Large intestine (tissue), 3 donors: ENCODE measurements at regions not wholly inside any gene's neighbourhood (a gene's known extent, or its start where the extent isn't known, plus 50 kb on each side); places are given as distances from the start of the nearest gene placed in this dataset.
A peak's percentile ranks its signal among the peaks of the same experiment; 100 is the strongest.
"Not testable (repeated sequence)": the region's sequence is repeated elsewhere in the genome, so short reads cannot be mapped to it uniquely, and the experiment has no call there.

Experiments used
- DNase-seq, 2 donors: peaks; one replicate each; pipeline versions ENCODE4 v3.0.0 to v3.0.0-alpha.2; 2013
- H3K27ac ChIP-seq: one replicate; pipeline ENCODE4 v1.5.1; 2013; ENCODE audit warnings: low read length
- H3K27me3 ChIP-seq: 2 replicates; pipeline ENCODE4 v1.6.1; 2013; ENCODE audit warnings: low read length; ENCODE audit not compliant: control insufficient read depth, insufficient read depth
- H3K36me3 ChIP-seq: 2 replicates; pipeline ENCODE4 v1.6.1; 2013; ENCODE audit warnings: low read length; ENCODE audit not compliant: control insufficient read depth, insufficient read depth
- H3K4me1 ChIP-seq: one replicate; pipeline ENCODE4 v1.6.1; 2013; ENCODE audit warnings: low read length; ENCODE audit not compliant: control insufficient read depth, insufficient read depth
- H3K4me3 ChIP-seq: one replicate; pipeline ENCODE4 v1.5.1; 2013; ENCODE audit warnings: low read length
- H3K9me3 ChIP-seq: one replicate; pipeline ENCODE4 v1.6.1; 2013; ENCODE audit warnings: mild to moderate bottlenecking, low read depth, low read length, moderate library complexity; ENCODE audit not compliant: control insufficient read depth
- WGBS: methylation state at CpG from one replicate; pipeline ENCODE4 v1.1.5; 2013; ENCODE audit warnings: low lambda C conversion rate; ENCODE audit not compliant: insufficient coverage; 5-methylcytosine and 5-hydroxymethylcytosine counted together

DNA sequence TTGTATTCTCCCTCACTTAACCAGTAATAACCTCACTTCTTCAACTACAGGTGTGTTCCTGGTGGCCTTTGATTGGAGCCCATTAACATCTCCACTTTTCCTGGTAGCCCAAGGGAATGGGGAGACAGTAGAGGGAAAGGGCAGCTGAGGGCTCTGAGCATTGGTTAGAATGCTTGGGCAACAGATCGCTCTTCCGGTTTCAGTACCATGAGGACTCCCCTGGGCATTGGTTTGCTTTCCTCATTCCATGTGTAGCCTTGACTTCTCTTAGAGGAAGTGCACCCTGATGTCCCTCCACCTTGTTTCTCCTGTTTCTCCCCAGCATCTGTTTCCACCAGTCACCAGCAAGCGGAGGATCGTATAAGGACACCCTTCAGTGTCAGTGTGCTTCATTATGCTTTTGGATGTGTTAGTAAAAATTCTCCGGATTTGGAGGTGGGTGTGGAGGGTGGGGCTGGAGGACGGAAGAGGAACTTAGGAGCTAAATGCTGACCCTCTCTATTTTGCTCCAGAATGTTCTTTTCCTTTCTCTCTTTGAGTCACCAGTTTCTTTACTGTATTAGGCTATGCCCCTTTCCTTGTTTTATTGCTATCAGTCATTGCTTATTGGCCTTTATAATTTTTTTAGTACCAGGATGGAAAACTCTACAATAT, 50.6 kb upstream of the ZNG1B start:
- no CpG with 5 or more reads among the region's 6 CpGs for WGBS
- not testable (repeated sequence) for H3K36me3 ChIP-seq, H3K4me3 ChIP-seq, H3K27me3 ChIP-seq, H3K9me3 ChIP-seq, H3K4me1 ChIP-seq, DNase-seq, H3K27ac ChIP-seq

DNA sequence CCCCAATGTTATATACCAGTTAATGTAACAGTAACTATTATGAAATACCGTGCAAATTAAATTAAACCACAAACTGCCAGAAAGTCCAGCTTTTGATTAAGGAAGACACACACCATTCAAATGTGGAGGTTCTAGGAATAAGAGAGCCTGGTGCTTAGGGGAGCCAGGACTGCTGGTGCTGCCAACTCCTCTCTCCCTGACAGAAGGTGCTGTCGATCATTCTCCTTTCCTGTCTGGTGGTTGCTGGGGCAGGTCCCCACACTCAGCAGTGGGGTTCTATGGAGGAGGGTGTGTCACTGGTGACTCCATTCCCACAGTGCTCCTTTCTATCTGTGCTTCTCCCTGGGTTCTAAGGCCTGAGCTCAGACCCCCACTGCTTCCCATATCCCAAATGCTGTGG, 57.9 kb upstream of the ZNG1B start:
- WGBS: no CpG with 5 or more reads among the region's 2 CpGs

DNA sequence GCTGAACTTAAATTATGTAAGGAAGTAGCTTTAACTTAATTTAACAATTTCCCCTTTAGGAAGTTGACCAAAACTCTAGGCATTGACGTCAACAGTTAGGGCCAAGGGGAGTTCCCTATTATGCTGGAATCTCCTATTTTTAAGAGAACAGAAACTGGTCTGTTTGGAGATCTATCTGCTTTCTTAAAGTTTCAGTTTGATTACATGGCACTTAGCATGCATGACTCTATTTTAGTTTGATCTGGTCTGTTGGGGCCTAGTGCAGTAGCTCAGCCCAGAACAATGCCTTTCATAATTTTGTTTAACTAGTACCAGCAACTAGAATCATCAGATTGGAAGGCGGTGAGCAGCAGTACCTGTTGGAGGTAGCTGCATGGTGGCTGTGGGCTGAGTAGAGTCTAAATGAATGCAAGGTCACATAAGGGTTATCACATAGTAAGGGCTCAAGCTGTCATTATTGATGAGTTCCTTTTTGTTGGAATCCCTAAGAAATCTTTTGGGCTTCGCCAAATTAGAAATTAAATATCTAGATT, 60.5 kb upstream of the ZNG1B start:
- H3K4me3 ChIP-seq: no peak overlapping the region
- H3K27ac ChIP-seq: no peak overlapping the region

More for the DNA sequence above, 57.9 kb upstream of the ZNG1B start:
- not testable (repeated sequence) for H3K27ac ChIP-seq, H3K4me3 ChIP-seq, DNase-seq, H3K27me3 ChIP-seq, H3K9me3 ChIP-seq, H3K36me3 ChIP-seq, H3K4me1 ChIP-seq

DNA sequence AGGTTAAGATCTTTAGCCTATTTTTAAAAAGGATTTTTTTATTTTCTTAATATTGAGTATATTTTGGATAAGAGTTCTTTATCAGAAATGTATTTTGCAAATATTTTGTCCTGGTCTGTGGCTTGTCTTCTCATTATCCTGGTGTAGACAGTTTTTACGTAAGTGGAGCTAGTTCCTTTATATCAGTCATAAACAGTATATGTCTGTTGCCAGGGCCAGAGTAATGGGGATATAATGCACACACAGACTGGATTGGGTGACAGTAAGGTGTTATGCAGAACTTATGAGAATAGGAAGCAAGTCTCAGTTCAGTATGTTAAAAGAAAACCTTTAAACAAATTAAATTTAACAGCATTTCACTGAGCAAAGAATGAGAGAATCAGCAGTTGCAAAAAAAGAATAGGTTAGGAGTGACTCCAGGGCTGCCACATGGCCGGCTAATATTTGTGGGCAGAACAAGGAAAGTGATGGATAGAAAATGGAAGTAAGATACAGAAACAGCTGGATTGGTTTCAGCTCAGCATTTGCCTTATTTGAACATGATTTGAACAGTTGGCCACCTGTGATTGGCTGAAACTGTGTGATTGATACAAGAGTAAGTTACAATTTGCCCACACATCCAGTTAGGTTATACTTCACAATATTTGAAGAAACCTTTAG, 61.1 kb upstream of the ZNG1B start:
- H3K27ac ChIP-seq: no peak overlapping the region
- WGBS: no CpG with 5 or more reads among the region's 2 CpGs
- no peaks in the 10 kb centered on the region for H3K27me3 ChIP-seq
- H3K36me3 ChIP-seq: no peaks in the 10 kb centered on the region
- DNase-seq: no peak
- H3K9me3 ChIP-seq: no peaks in the 10 kb centered on the region
- H3K4me3 ChIP-seq: no peak overlapping the region
- no peaks in the 10 kb centered on the region for H3K4me1 ChIP-seq

More for the DNA sequence above, 60.5 kb upstream of the ZNG1B start:
- no peak for DNase-seq
- H3K27me3 ChIP-seq: no peaks in the 10 kb centered on the region
- no peaks in the 10 kb centered on the region for H3K4me1 ChIP-seq
- no peaks in the 10 kb centered on the region for H3K36me3 ChIP-seq
- WGBS: 100% methylated on average over 1 of the region's 3 CpGs
- no peaks in the 10 kb centered on the region for H3K9me3 ChIP-seq

DNA sequence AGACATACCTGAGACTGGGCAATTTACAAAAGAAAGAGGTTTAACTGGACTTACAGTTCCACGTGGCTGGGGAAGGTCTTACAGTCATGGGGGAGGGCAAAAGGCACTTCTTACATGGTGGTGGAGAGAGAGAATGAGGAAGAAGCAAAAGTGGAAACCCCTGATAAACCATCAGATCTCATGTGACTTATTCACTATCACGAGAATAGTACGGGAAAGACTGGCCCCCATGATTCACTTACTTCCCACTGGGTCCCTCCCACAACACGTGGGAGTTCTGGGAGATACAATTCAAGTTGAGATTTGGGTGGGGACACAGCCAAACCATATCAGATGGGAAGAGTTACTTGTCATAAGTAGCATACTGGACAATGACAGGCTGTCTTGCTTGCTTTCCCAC, 62.6 kb upstream of the ZNG1B start:
- H3K27me3 ChIP-seq, H3K36me3 ChIP-seq, DNase-seq, H3K9me3 ChIP-seq, H3K4me3 ChIP-seq, H3K27ac ChIP-seq, H3K4me1 ChIP-seq: not testable (repeated sequence)
- WGBS: no CpG with 5 or more reads among the region's 4 CpGs

DNA sequence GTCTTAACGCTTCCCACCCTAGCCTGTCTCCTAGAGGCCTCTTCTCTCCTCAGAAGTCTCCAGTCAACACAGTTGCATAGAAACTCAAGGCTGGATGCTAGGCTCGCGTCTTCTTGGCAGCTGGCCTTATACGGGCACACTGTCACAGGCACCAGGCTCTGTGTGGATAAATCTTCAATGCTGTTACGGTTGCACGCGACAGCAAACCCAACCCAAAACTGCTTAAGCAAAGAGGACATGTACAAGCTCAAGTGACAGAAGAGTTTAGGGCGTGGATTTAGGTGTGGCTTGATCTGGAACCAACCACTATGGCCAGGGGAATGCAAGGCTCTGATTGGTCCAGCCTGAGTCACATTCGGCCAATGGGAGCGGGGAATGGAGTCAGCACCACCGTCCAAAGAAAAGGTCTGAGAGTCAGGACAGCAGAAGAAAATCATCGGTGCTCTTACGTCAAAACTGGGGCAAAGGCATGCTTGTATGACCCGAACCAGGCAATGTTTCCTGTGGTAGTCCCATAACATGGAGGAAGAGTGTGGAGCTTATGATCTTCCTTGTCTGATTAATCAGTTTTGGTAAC, 65.1 kb upstream of the ZNG1B start:
- H3K27ac ChIP-seq, DNase-seq, H3K4me1 ChIP-seq, H3K9me3 ChIP-seq, H3K4me3 ChIP-seq, H3K36me3 ChIP-seq, H3K27me3 ChIP-seq: not testable (repeated sequence)
- no CpG with 5 or more reads among the region's 14 CpGs for WGBS

DNA sequence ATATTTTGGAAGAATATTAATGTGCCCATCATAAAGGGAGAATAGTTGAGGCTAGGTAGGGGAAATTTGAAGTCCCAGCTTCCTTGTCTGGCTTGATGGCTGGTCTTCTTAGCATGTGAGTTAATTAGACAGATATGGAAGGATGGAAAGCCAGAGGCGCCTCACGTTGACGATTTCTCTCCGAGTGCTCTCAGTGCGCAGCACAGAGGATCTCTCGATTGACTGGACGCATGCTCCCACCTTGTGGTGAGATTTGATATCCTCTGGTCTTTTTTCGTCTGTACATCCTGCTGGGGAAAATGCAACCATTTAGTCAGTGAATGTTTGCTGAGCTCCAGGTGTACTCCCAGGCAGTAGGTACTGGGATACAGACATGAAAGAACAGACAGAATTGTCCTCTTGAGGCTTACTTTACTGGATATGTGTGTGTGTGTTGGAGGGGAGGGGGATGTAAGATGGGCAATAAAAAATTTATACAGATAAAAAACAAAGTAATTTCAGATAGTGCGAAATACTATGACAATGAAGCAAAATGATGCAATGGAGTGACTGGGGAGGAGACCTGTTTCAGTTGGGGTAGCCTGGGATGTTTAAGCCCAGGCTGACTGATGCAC, 66.9 kb upstream of the ZNG1B start:
- Histone ChIP-seq H3K4me1 (peaks cover 3% of the 10 kb centered on the region), H3K27me3 (no peaks in the 10 kb centered on the region), H3K36me3 (no peaks in the 10 kb centered on the region), H3K4me3 (no peak overlapping the region), H3K27ac (no peak overlapping the region), H3K9me3 (no peaks in the 10 kb centered on the region)
- peak; percentile 77 to 80 for DNase-seq
- WGBS: 100% methylated on average over 1 of the region's 9 CpGs

DNA sequence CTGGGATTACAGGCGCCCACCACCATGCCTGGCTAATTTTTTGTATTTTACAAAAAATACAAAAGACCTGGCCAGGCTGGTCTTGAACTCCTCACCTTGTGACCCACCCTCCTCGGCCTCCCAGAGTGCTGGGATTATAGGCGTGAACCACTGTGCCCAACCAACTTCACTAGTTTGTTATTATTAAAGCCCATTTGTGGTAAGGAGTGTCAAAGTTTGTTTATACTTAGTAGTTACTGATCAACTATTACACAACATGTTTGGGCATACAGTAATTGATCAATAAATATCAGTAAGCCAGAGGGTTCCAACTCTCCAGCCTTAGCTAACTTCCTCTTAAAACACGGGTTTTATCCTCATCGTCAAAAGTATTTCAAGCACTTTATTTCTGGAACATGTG, 67.5 kb upstream of the ZNG1B start:
- Histone ChIP-seq H3K4me1 (peaks cover 8% of the 10 kb centered on the region), H3K27me3 (no peaks in the 10 kb centered on the region), H3K36me3 (no peaks in the 10 kb centered on the region), H3K4me3 (no peak overlapping the region), H3K9me3 (no peaks in the 10 kb centered on the region), H3K27ac (no peak overlapping the region)
- 83% methylated on average over 2 of the region's 5 CpGs for WGBS
- no peak for DNase-seq

DNA sequence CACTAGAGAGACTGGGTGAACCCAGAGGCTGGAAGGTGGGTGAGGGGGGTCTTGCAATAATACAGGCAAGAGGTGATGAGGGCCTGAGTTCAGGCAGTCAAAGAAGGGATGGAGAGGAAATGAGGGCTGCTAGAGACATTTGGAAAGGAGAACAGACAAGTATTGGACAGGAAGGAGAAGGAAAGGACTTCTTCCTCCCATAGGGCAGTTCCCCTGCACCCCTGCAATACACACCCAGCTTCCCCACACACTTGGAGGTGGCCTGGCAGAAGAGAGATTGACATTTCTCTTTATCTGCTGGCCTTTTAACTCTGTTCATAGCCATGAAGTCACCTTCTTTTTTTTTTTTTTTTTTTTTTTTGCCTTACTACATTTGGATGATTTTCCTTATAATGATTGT, 68.9 kb upstream of the ZNG1B start:
- not testable (repeated sequence) for H3K27me3 ChIP-seq, H3K36me3 ChIP-seq, DNase-seq, H3K9me3 ChIP-seq, H3K4me3 ChIP-seq, H3K27ac ChIP-seq
- peaks cover 12% of the 10 kb centered on the region for H3K4me1 ChIP-seq

DNA sequence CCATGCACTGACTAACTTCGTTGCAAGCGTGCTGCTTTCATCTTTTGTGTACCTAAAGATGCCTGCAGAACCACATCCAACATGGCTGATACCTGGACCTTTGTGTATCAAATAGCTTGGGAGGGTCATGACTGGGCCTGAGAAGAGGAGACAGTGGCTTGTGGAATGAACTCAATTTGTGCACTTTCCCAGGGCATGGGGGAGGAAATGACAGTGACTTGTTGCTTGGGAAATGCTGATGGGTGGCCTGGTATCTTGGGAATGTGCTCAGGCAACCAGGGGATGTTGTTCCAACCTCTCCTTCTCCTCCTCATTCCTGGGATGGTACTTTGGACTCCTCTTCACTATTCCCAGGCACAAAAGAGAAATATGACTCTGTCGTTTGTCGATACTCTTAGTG, 70.7 kb upstream of the ZNG1B start:
- H3K27me3 ChIP-seq, H3K27ac ChIP-seq, H3K9me3 ChIP-seq, DNase-seq, H3K36me3 ChIP-seq, H3K4me3 ChIP-seq: not testable (repeated sequence)
- no CpG with 5 or more reads among the region's 4 CpGs for WGBS
- H3K4me1 ChIP-seq: peaks cover 12% of the 10 kb centered on the region
